GM12892 (cell line): ENCODE measurements at regions not wholly inside any gene's neighbourhood (a gene's known extent, or its start where the extent isn't known, plus 50 kb on each side); places are given as distances from the start of the nearest gene placed in this dataset.

ENCODE experiments used
- POLR2A ChIP-seq: IDR thresholded peaks from 2 replicates; pipeline ENCODE4 v1.6.1; 2011; ENCODE audit warnings: low read depth, low read length, control low read depth
- POLR2AphosphoS5 ChIP-seq: IDR thresholded peaks from 2 replicates; pipeline ENCODE4 v1.6.1; 2011; ENCODE audit warnings: low read depth, low read length, control low read depth
- TAF1 ChIP-seq: IDR thresholded peaks from 2 replicates; pipeline ENCODE4 v1.6.1; 2011; ENCODE audit warnings: low read depth, mild to moderate bottlenecking, control low read depth, low read length, borderline replicate concordance

DNA sequence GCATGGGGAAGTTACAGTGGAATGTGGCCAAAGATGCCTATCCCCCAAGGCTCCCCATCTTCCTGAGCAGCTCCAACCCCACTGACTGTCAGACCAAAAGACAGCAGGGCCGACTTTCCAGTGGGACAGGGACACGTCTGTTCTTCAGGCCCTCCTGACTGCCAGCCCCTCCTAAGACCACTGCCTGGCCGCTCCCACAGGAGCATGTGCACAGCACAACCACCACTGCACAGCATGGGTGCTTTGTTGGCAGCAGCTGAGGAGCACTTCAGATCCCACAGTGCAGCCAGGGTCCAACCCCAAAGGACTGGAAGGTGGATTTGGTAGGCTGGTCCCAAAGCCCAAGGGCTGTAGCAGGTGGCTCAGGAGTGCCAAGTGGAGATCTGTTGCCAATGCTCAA, 648.3 kb upstream of the BRINP3 start:
- TF ChIP-seq POLR2A (no peak), POLR2AphosphoS5 (no peak), TAF1 (no peak)
